WERI-Rb-1 (cell line): ENCODE measurements at regions not wholly inside any gene's neighbourhood (a gene's known extent, or its start where the extent isn't known, plus 50 kb on each side); places are given as distances from the start of the nearest gene placed in this dataset.

Experiments
- DNase-seq: peaks from one replicate; pipeline ENCODE4 v3.0.0-alpha.2; 2020
- H3K27ac ChIP-seq: fragments of 250-450 bp; sonication (Bioruptor Pico); 2 replicates; pipeline ENCODE4 v1.5.1; 2020; ENCODE audit warnings: mild to moderate bottlenecking, moderate library complexity
- H3K27me3 ChIP-seq: fragments of 250-450 bp; sonication (Bioruptor Pico); 2 replicates; pipeline ENCODE4 v1.5.1; 2021; ENCODE audit warnings: mild to moderate bottlenecking, low read depth, moderate library complexity; ENCODE audit not compliant: insufficient read depth, severe bottlenecking
- H3K36me3 ChIP-seq: fragments of 250-450 bp; sonication (Bioruptor Pico); 2 replicates; pipeline ENCODE4 v1.5.1; 2020; ENCODE audit warnings: mild to moderate bottlenecking, moderate library complexity
- H3K4me3 ChIP-seq: 2 replicates; pipeline ENCODE4 v1.5.1; 2011; ENCODE audit warnings: low read depth, mild to moderate bottlenecking, control low read depth, low read length
- H3K9me3 ChIP-seq: fragments of 250-450 bp; sonication (Bioruptor Pico); 2 replicates; pipeline ENCODE4 v1.5.1; 2021; ENCODE audit warnings: mild to moderate bottlenecking, moderate library complexity; ENCODE audit not compliant: severe bottlenecking
- CTCF ChIP-seq: IDR thresholded peaks from 2 replicates; pipeline ENCODE4 v1.5.1; 2011; ENCODE audit warnings: low read depth, mild to moderate bottlenecking, control low read depth, inconsistent platforms, low read length

GRCh38 chr1:93732514-93732913, 50.9 kb upstream of the BCAR3 start:
- DNase-seq = no peak
- Histone ChIP-seq H3K27me3 (no peaks in the 10 kb centered on the region), H3K36me3 (no peaks in the 10 kb centered on the region), H3K4me3 (no peak overlapping the region), H3K27ac (no peak overlapping the region), H3K9me3 (peaks cover 4% of the 10 kb centered on the region)
- peak; percentile 40 for TF ChIP-seq CTCF
